ENCODE measurements at regions not wholly inside any gene's neighbourhood (a gene's known extent, or its start where the extent isn't known, plus 50 kb on each side); places are given as distances from the start of the nearest gene placed in this dataset.

DNA sequence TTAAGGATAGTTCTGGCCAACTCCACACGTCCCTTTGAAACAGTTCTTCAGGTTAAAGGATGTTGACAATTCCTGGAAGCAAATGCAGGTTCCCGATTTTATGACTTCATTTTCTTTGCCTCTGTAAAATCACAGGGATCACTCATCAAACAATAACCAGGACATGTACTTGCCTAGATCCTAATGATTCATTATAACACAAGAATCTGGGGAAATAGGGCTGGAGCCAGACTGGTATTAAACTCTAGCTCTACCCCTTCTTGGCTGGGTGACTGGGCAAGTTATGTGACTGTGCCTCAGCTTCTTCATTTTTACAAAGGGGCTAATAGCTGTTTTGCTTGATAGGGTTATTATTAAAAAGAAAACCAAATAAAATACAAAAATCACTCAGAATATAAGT is 56.0 kb upstream of the KCND2 start:
- no peaks in the 10 kb centered on the region for H3K36me3 ChIP-seq (ENCODE audit: control insufficient read depth in 3 of 3, insufficient read depth in 2 of 3, low read depth in 1 of 3, low read length in 3 of 3)
- no peaks in the 10 kb centered on the region for H3K9me3 ChIP-seq (ENCODE audit: control insufficient read depth in 2 of 2, insufficient read depth in 1 of 2, low read depth in 1 of 2, low read length in 1 of 2)
- H3K4me1 ChIP-seq (ENCODE audit: control insufficient read depth in 3 of 3, insufficient read depth in 2 of 3, low read depth in 1 of 3, low read length in 2 of 3) = no peaks in the 10 kb centered on the region
- DNase-seq = no peak
- no peak overlapping the region for H3K27ac ChIP-seq (ENCODE audit: low read depth in 1 of 3, low read length in 2 of 3)
- H3K27me3 ChIP-seq (ENCODE audit: control insufficient read depth in 3 of 3, insufficient read depth in 3 of 3, low read length in 3 of 3) = no peaks in the 10 kb centered on the region
- 56 to 62% (median 61%) methylated on average over 2 of the region's 2 CpGs for WGBS, 3 donors
- H3K4me3 ChIP-seq (ENCODE audit: low read depth in 1 of 3, low read length in 3 of 3) = no peak overlapping the region
- no peak for FAIRE-seq

- DNase-seq (no peak), FAIRE-seq (no peak)
- no peaks in the 10 kb centered on the region for H3K9me3 ChIP-seq (ENCODE audit: control insufficient read depth in 2 of 2, insufficient read depth in 1 of 2, low read depth in 1 of 2, low read length in 1 of 2)
- H3K27me3 ChIP-seq (ENCODE audit: control insufficient read depth in 3 of 3, insufficient read depth in 3 of 3, low read length in 3 of 3) = no peaks in the 10 kb centered on the region
- no peak overlapping the region for H3K4me3 ChIP-seq (ENCODE audit: low read depth in 1 of 3, low read length in 3 of 3)
- no peaks in the 10 kb centered on the region for H3K36me3 ChIP-seq (ENCODE audit: control insufficient read depth in 3 of 3, insufficient read depth in 2 of 3, low read depth in 1 of 3, low read length in 3 of 3)
- H3K4me1 ChIP-seq (ENCODE audit: control insufficient read depth in 3 of 3, insufficient read depth in 2 of 3, low read depth in 1 of 3, low read length in 2 of 3) = no peaks in the 10 kb centered on the region
- no peak overlapping the region for H3K27ac ChIP-seq (ENCODE audit: low read depth in 1 of 3, low read length in 2 of 3)
Measured at GRCh38 chr7:120218712-120219111, 54.3 kb upstream of the KCND2 start.

DNA sequence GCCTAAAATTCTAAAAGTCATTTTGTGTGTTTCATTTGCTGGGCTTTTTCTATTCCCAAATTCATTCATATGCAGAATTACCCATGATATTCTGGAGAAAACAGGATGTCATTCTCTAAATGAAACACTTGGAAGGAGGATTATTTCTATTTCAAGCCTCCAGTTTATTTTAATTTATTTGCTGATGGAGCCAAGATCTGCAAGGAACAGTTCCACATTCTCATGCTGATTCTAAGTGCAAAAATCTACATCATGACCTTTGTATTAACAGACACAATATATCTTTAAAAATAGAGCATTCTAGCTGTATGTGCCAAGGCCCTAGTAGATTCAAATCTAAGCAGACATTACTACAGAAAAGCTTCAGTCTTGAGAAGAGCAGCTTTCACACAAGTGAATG is 51.3 kb upstream of the KCND2 start:
- no peaks in the 10 kb centered on the region for H3K9me3 ChIP-seq (ENCODE audit: control insufficient read depth in 2 of 2, insufficient read depth in 1 of 2, low read depth in 1 of 2, low read length in 1 of 2)
- no peaks in the 10 kb centered on the region for H3K27me3 ChIP-seq (ENCODE audit: control insufficient read depth in 3 of 3, insufficient read depth in 3 of 3, low read length in 3 of 3)
- DNase-seq (no peak), FAIRE-seq (no peak)
- no peak overlapping the region for H3K4me3 ChIP-seq (ENCODE audit: low read depth in 1 of 3, low read length in 3 of 3)
- no peaks in the 10 kb centered on the region for H3K4me1 ChIP-seq (ENCODE audit: control insufficient read depth in 3 of 3, insufficient read depth in 2 of 3, low read depth in 1 of 3, low read length in 2 of 3)
- no peak overlapping the region for H3K27ac ChIP-seq (ENCODE audit: low read depth in 1 of 3, low read length in 2 of 3)
- H3K36me3 ChIP-seq (ENCODE audit: control insufficient read depth in 3 of 3, insufficient read depth in 2 of 3, low read depth in 1 of 3, low read length in 3 of 3) = no peaks in the 10 kb centered on the region

Measured in small intestine (tissue), 7 donors.